DND-41 (cell line): ENCODE measurements at regions not wholly inside any gene's neighbourhood (a gene's known extent, or its start where the extent isn't known, plus 50 kb on each side); places are given as distances from the start of the nearest gene placed in this dataset.

ENCODE experiments used
- CTCF ChIP-seq: IDR thresholded peaks from 2 replicates; pipeline ENCODE4 v1.5.1; 2012; ENCODE audit warnings: borderline replicate concordance, low read length, moderate library complexity, mild to moderate bottlenecking; ENCODE audit not compliant: poor library complexity, severe bottlenecking; ENCODE audit errors: extremely low read depth
- EZH2 ChIP-seq: IDR thresholded peaks from 3 replicates; pipeline ENCODE4 v1.6.1; 2012; ENCODE audit warnings: borderline replicate concordance, low read depth, mild to moderate bottlenecking, moderate library complexity, low read length, inconsistent platforms; ENCODE audit not compliant: severe bottlenecking

DNA sequence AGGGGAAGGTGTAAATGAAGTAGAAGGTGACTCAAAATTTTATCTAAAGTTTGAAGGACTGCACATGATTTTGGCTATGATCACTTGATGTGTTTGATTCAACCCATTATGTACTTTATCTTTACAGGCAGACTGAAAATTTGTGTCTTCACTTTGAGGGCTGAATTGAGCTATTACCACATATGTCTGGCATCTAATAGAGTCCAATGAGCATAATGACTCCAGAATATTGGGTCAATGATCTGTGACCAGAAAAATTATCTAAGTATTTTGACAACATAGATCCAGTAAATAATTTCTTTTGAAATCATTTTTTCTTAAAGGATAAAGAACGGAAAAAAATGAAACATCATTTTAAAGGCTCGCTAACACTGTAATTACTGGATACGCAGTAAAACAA lies 2810.0 kb downstream of the PCDH9 start:
- no peak for TF ChIP-seq EZH2
- no peak for TF ChIP-seq CTCF
